ENCODE measurements at regions not wholly inside any gene's neighbourhood (a gene's known extent, or its start where the extent isn't known, plus 50 kb on each side); places are given as distances from the start of the nearest gene placed in this dataset.

DNA sequence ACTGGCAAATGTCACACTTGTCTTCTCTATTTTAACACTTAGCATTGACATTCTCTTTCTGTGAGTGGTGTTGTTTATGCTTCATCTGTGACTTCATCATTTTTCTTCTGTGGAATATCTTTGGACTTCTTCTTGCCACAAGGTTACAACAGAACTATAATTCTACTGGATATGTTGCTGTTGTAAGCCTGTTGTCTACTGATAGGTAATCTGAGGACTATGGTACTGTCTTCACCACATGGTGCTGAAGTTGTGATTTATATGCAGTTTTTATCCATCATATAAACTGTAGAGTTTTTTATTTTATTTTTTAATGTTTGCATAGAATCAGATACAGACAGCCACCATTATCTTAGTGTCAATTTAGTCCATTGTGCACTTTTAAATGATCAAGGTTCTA is 622.2 kb upstream of the CNTN5 start:
- TF ChIP-seq NR1H2 (CRISPR knock-in tag; IDR thresholded peaks at IDR 0.05): no peak
- TF ChIP-seq, protein P1, sequence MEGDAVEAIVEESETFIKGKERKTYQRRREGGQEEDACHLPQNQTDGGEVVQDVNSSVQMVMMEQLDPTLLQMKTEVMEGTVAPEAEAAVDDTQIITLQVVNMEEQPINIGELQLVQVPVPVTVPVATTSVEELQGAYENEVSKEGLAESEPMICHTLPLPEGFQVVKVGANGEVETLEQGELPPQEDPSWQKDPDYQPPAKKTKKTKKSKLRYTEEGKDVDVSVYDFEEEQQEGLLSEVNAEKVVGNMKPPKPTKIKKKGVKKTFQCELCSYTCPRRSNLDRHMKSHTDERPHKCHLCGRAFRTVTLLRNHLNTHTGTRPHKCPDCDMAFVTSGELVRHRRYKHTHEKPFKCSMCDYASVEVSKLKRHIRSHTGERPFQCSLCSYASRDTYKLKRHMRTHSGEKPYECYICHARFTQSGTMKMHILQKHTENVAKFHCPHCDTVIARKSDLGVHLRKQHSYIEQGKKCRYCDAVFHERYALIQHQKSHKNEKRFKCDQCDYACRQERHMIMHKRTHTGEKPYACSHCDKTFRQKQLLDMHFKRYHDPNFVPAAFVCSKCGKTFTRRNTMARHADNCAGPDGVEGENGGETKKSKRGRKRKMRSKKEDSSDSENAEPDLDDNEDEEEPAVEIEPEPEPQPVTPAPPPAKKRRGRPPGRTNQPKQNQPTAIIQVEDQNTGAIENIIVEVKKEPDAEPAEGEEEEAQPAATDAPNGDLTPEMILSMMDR (IDR thresholded peaks at IDR 0.05 in 2 of 3, conservative IDR thresholded peaks at IDR 0.05 in 1 of 3; ENCODE audit: insufficient read depth in 2 of 3, low read depth in 1 of 3, low read length in 3 of 3): no peak
- TF ChIP-seq, protein P2, sequence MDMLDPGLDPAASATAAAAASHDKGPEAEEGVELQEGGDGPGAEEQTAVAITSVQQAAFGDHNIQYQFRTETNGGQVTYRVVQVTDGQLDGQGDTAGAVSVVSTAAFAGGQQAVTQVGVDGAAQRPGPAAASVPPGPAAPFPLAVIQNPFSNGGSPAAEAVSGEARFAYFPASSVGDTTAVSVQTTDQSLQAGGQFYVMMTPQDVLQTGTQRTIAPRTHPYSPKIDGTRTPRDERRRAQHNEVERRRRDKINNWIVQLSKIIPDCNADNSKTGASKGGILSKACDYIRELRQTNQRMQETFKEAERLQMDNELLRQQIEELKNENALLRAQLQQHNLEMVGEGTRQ (CRISPR knock-in tag; IDR thresholded peaks at IDR 0.05): no peak
- TF ChIP-seq, protein P3, sequence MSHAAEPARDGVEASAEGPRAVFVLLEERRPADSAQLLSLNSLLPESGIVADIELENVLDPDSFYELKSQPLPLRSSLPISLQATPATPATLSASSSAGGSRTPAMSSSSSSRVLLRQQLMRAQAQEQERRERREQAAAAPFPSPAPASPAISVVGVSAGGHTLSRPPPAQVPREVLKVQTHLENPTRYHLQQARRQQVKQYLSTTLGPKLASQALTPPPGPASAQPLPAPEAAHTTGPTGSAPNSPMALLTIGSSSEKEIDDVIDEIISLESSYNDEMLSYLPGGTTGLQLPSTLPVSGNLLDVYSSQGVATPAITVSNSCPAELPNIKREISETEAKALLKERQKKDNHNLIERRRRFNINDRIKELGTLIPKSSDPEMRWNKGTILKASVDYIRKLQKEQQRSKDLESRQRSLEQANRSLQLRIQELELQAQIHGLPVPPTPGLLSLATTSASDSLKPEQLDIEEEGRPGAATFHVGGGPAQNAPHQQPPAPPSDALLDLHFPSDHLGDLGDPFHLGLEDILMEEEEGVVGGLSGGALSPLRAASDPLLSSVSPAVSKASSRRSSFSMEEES (CRISPR knock-in tag; IDR thresholded peaks at IDR 0.05): no peak
- TF ChIP-seq, protein P4, sequence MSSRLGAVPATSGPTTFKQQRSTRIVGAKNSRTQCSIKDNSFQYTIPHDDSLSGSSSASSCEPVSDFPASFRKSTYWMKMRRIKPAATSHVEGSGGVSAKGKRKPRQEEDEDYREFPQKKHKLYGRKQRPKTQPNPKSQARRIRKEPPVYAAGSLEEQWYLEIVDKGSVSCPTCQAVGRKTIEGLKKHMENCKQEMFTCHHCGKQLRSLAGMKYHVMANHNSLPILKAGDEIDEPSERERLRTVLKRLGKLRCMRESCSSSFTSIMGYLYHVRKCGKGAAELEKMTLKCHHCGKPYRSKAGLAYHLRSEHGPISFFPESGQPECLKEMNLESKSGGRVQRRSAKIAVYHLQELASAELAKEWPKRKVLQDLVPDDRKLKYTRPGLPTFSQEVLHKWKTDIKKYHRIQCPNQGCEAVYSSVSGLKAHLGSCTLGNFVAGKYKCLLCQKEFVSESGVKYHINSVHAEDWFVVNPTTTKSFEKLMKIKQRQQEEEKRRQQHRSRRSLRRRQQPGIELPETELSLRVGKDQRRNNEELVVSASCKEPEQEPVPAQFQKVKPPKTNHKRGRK (tag; IDR thresholded peaks at IDR 0.05): no peak
- no peak for TF ChIP-seq SRF (CRISPR knock-in tag; IDR thresholded peaks at IDR 0.05)
- TF ChIP-seq, protein P5, sequence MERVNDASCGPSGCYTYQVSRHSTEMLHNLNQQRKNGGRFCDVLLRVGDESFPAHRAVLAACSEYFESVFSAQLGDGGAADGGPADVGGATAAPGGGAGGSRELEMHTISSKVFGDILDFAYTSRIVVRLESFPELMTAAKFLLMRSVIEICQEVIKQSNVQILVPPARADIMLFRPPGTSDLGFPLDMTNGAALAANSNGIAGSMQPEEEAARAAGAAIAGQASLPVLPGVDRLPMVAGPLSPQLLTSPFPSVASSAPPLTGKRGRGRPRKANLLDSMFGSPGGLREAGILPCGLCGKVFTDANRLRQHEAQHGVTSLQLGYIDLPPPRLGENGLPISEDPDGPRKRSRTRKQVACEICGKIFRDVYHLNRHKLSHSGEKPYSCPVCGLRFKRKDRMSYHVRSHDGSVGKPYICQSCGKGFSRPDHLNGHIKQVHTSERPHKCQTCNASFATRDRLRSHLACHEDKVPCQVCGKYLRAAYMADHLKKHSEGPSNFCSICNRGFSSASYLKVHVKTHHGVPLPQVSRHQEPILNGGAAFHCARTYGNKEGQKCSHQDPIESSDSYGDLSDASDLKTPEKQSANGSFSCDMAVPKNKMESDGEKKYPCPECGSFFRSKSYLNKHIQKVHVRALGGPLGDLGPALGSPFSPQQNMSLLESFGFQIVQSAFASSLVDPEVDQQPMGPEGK (CRISPR knock-in tag; IDR thresholded peaks at IDR 0.05; ENCODE audit: borderline replicate concordance): no peak
- no peak for TF ChIP-seq SMC3 (conservative IDR thresholded peaks at IDR 0.05; ENCODE audit: insufficient read depth, low read depth, low read length)
- TF ChIP-seq ETV6 (IDR thresholded peaks at IDR 0.05; ENCODE audit: borderline replicate concordance in 1 of 2, low read depth in 2 of 2, low read length in 1 of 2): no peak
- TF ChIP-seq ETV6 (CRISPR knock-in tag; IDR thresholded peaks at IDR 0.05; ENCODE audit: borderline replicate concordance): no peak
- TF ChIP-seq HNRNPL (IDR thresholded peaks at IDR 0.05; ENCODE audit: low read depth, low read length): no peak
- TF ChIP-seq ZNF24 (IDR thresholded peaks at IDR 0.05): no peak

Measured in K562 (cell line).